GM21423 (cell line): ENCODE measurements at regions not wholly inside any gene's neighbourhood (a gene's known extent, or its start where the extent isn't known, plus 50 kb on each side); places are given as distances from the start of the nearest gene placed in this dataset.
A peak's percentile ranks its signal among the peaks of the same experiment; 100 is the strongest.

ENCODE experiments used
- ATAC-seq: cut with Tn5 transposase; IDR thresholded peaks from one replicate; pipeline ENCODE4 v1.9.1; 2021; ENCODE audit warnings: mild to moderate bottlenecking, moderate library complexity; ENCODE audit not compliant: unreplicated experiment

- no peak for ATAC-seq
These were observed 51.8 kb upstream of the RIPOR2 start for GRCh38 chr6:24987446-24988115.

GRCh38 chr6:24988562-24988961 lies 52.8 kb upstream of the RIPOR2 start:
- no peak for ATAC-seq

DNA sequence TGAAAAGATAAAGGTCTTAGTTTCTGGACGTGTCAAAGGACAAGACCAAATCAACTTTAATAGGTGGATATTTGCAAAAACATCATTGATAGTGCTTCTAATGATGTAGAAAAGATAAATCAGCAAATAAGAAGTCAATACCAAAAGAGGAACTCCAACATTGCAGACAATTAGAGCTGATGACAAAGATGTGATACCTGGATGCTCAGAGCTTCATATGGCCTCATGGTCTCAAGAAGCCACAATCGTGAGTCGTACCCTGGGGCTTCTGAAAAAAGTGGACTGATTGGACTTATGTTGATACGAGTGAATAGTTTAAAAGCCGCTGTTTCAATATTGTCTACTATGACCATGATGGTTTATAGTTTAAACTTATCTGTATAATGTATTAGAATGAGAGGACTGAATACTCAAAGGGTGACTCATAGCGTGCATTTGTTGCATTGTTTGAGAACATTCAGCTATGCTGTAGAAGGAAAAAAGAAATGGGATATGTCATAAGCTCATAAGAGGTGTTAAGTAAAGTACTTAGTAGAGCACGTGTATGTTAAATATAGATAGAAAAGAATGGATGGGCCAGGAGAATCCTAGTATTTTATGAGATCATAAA lies 54.6 kb upstream of the RIPOR2 start:
- ATAC-seq = no peak

DNA sequence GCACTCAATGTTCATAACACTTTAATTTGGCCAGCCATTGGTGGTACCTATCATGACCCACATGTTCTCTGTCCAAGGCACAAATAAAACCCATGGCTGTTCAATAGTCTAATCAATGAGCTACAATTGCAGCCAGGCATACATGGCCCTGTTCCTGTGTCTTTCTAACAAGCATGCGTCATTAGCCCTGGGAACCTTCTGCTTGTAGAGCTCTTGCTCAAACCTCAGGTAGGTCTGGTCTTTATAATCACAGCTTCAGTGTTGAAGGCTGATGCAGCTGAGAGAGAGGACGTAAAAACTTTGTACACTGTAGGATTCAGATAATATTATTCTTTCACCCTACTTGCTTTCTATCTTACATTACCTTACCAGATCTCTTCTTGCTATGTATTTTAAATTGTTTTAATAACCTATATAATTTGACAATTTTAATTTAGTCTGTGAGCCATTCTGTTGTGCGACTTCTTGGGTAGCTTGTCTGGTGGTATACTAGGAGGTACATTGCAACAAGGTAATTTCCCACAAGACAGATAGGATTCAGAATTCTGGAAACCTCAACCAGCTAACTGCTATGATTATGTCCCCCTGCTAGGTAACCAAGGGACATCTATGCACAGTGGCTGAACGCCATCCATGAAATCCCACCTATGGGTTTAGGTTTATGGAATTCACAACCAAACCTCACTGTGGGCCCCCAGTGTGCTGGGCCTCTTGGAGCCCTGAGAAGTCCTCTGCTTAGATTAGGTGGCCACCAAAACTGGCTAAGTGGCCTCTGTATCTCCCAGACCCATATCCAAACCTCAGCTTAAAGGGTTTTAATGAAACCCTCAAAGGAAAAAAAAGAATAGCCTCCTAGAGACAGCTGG lies 55.4 kb upstream of the RIPOR2 start:
- ATAC-seq = peak; percentile 18

DNA sequence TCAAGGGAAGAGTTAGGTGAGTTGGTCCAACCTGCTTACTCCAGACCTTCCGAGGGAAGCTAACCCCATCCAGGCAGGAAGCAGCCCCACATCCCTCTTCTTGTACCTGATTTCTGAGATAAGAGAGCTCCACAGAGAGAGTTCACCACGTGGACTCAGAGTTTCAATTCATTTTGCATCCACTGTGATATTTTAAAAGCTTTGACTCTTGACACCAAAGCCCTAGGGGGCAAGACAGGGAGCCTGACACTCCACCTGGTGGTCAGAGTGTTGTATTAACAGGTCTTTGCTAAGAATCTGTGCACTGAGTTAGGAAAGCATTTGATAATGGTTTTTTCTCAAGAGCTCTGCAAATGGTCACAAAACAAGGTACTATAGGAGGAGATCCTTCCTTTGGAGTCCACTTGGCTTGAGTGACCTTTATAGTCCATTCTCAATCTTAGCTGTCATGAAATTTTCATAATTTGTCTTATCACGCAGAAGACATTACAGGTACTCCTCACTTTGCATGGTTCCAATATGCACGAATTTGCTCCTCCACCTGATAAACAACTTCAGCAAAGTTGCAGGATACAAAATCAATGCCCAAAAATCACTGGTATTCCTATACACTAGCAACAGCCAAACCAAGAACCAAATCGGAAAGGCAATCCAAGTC lies 56.2 kb upstream of the RIPOR2 start:
- ATAC-seq = peak; percentile 76

- ATAC-seq = no peak
These were observed 59.1 kb upstream of the RIPOR2 start for GRCh38 chr6:24994812-24995211.

DNA sequence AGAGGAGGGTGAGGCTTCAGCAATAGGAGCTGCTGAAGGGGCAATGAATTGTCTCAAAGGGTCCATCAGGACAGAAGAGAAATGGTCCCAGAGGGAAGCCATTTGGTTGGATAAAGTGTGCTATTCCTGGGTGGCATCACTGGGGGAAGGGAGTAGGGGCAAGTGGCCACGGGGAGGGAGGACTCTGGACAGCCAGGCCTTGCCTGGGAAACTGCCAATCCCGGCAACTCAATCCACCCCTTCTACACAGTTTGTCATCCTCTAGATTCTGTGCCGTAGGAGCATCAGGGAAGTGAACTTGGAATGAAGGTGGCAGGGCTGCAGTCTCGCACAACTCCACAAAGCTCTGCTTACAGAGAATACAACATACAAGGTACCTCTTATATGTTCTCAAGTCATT lies 59.5 kb upstream of the RIPOR2 start:
- no peak for ATAC-seq

- no peak for ATAC-seq
These were observed 60.6 kb upstream of the RIPOR2 start for GRCh38 chr6:24996269-24996836.

DNA sequence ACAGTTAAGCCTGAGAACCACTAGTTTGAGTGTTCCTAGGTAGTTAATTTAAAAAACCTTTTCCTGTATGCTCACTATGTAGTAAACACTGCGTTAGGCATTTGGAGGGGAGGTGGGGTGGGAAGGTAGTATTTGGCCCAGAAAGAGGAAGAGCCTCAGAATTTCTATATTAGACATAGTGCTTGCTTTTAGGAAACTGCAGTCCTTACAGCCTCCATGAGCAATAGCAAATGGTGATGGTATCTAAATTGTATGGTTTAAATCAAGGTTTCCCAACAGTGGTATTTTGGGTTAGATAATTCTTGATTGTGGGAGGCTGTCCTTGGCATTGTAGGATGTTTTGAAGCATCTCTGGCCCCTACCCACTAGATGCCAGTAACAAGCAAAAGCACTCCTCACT lies 61.5 kb upstream of the RIPOR2 start:
- ATAC-seq = no peak

GRCh38 chr6:24997905-24998304 lies 62.1 kb upstream of the RIPOR2 start:
- no peak for ATAC-seq

GRCh38 chr6:25002326-25003091 lies 66.7 kb upstream of the RIPOR2 start:
- no peak for ATAC-seq

GRCh38 chr6:25004357-25004756 lies 68.6 kb upstream of the RIPOR2 start:
- no peak for ATAC-seq

DNA sequence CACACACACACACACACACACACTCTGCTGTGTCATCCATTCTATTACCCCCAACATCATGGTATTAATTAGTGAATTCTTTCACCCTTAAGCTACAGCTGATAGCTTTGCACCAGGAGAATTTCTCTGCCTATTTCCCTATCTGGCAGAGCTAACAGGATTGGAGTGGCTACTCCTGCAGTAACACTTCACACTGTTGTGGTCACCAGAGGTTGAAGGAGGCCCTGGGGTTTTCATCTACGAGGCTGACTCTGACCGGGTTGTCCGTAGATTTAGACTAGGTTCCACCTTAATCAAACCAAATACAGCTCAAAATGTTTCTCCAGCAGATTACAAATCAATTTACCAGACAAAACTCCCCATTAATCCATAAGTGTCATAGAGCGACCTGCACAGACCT lies 69.2 kb upstream of the RIPOR2 start:
- ATAC-seq = no peak

DNA sequence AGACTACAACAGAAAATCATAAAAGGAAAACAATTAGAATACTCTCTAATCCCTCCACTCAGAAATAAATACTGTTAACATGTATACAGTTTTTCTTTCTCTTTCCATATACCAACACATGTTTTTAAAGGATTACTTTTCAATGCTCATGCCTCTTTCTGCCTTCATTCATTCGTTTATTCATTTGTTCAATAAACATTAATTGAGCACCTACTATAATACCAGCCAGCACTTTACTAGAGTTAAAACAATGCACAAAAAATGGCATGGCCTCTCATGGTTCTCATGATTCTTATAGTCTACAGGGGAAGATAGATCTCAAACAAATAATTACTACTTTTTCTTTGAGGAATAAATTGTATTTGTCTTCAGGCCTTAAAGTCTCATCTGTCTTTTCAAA lies 70.3 kb upstream of the RIPOR2 start:
- ATAC-seq = no peak

GRCh38 chr6:25006565-25007001 lies 70.8 kb upstream of the RIPOR2 start:
- ATAC-seq = peak; percentile 40

GRCh38 chr6:25007269-25007699 lies 71.5 kb upstream of the RIPOR2 start:
- ATAC-seq = peak; percentile 60

DNA sequence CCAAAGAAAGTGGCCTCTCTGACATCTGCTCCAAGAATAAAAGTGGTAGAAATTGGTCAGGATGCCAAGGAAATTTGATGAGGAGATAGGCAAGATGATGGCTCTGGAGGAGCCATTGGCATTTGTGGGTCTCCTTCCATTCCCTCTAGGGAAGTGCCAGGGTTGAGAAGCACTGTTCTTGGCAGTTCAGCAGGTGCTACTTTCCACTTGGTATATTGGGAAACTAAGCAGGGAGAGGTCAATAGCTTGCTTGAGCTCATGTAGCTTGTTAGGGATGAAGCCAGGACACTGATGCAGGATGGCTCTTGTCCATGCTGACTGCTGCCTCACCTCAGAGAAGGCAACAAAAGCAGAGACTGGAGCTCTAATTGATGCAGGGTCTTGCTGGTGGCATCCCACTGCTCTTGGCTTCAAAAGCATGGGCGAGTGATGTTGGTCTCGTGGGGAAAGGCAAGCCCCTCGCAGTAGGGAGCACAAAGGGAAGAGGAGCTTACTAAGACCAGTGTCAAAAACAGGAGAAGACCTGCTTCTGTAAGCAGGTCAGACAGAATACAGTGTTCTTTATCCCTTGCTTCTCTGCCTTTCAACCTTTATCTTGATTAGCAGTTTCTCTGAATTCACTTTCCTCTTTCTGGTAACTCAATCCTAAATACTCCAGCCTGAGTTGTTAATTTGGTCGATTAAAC lies 73.1 kb upstream of the RIPOR2 start:
- no peak for ATAC-seq

DNA sequence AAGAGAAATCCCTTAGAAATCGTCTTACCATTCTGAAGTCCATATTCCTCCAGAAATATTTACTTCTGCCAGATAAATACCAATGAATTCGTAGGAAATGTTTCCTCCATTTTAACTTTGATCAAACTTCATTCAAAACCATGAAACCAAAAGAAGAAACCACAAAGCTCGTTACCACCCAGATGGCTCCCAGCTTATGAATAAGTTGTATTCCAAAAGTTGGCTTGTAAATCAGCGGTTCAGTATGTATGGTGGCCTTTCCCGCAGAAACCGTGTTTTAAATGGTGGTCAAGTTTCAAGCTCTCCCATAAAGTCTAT lies 73.6 kb upstream of the RIPOR2 start:
- no peak for ATAC-seq

- ATAC-seq = no peak
These were observed 74.4 kb upstream of the RIPOR2 start for GRCh38 chr6:25010176-25010575.
